K562 (cell line): ENCODE measurements at regions not wholly inside any gene's neighbourhood (a gene's known extent, or its start where the extent isn't known, plus 50 kb on each side); places are given as distances from the start of the nearest gene placed in this dataset.

Source experiments
- ZBTB40 ChIP-seq, 2 experiments: fragments of 450-650 bp in 1 of 2; sonication (generic) in 1 of 2; formaldehyde crosslinking in 1 of 2; IDR thresholded peaks; 2 replicates each; pipeline versions ENCODE4 v1.7.1 to v1.9.0; 2016 to 2022; ENCODE audit warnings: inconsistent platforms in 1 of 2, mild to moderate bottlenecking in 1 of 2, missing genetic modification reagents in 1 of 2
- ZNF124 ChIP-seq: sonication (generic); formaldehyde crosslinking; IDR thresholded peaks from 2 replicates; pipeline ENCODE4 v1.8.1; 2022; ENCODE audit warnings: missing genetic modification reagents

- TF ChIP-seq ZBTB40 (IDR thresholded peaks at IDR 0.05) (no peak), ZBTB40 (CRISPR knock-in tag; IDR thresholded peaks at IDR 0.05) (no peak), ZNF124 (no peak)
- TF ChIP-seq, all 486 proteins: peak for 0
These were observed 365.7 kb downstream of the MAFB start (continued) for GRCh38 chr20:40323361-40323794.
